KMS-11 (cell line): ENCODE measurements at regions not wholly inside any gene's neighbourhood (a gene's known extent, or its start where the extent isn't known, plus 50 kb on each side); places are given as distances from the start of the nearest gene placed in this dataset.

ENCODE experiments used
- H2AFZ ChIP-seq: fragments of 200-600 bp; sonication (generic); 2 replicates; pipeline ENCODE4 v1.6.1; 2016; ENCODE audit warnings: antibody characterized with exemption, mixed run types, low read depth
- H3K27ac ChIP-seq: fragments of 200-600 bp; sonication (generic); 2 replicates; pipeline ENCODE4 v1.6.1; 2016; ENCODE audit warnings: mild to moderate bottlenecking, mixed run types
- H3K27me3 ChIP-seq: fragments of 200-600 bp; sonication (generic); 2 replicates; pipeline ENCODE4 v1.6.1; 2017; ENCODE audit warnings: mild to moderate bottlenecking, low read depth, mixed run types, moderate library complexity; ENCODE audit not compliant: insufficient read depth
- H3K36me3 ChIP-seq: fragments of 200-600 bp; sonication (generic); 2 replicates; pipeline ENCODE4 v1.6.1; 2017; ENCODE audit warnings: mild to moderate bottlenecking, mixed run types; ENCODE audit not compliant: insufficient read depth
- H3K4me1 ChIP-seq: fragments of 200-600 bp; sonication (generic); 2 replicates; pipeline ENCODE4 v1.6.1; 2016; ENCODE audit warnings: mild to moderate bottlenecking, low read depth, mixed run types; ENCODE audit not compliant: poor library complexity, severe bottlenecking
- H3K4me2 ChIP-seq: fragments of 200-600 bp; sonication (generic); 2 replicates; pipeline ENCODE4 v1.7.0; 2016; ENCODE audit warnings: mild to moderate bottlenecking, mixed run types
- H3K4me3 ChIP-seq: fragments of 200-600 bp; sonication (generic); IDR thresholded peaks from 2 replicates; pipeline ENCODE4 v1.6.1; 2017; ENCODE audit warnings: low read depth, low read length, mixed read lengths; ENCODE audit not compliant: insufficient read depth
- H3K79me2 ChIP-seq: fragments of 200-600 bp; sonication (generic); 2 replicates; pipeline ENCODE4 v1.6.1; 2016; ENCODE audit warnings: low read depth, mixed run types; ENCODE audit not compliant: insufficient read depth
- H3K9ac ChIP-seq: fragments of 200-600 bp; sonication (generic); 2 replicates; pipeline ENCODE4 v1.6.1; 2016; ENCODE audit warnings: mild to moderate bottlenecking, mixed run types
- H4K20me1 ChIP-seq: fragments of 200-600 bp; sonication (generic); 2 replicates; pipeline ENCODE4 v1.6.1; 2016; ENCODE audit warnings: mild to moderate bottlenecking, mixed run types; ENCODE audit not compliant: insufficient read depth
- TF ChIP-seq, protein P1 (sequence below): fragments of 200-600 bp; sonication (generic); conservative IDR thresholded peaks from 2 replicates; pipeline ENCODE4 v1.6.1; 2017; ENCODE audit warnings: low read depth, mild to moderate bottlenecking, antibody characterized with exemption, low read length, moderate library complexity, mixed read lengths

DNA sequence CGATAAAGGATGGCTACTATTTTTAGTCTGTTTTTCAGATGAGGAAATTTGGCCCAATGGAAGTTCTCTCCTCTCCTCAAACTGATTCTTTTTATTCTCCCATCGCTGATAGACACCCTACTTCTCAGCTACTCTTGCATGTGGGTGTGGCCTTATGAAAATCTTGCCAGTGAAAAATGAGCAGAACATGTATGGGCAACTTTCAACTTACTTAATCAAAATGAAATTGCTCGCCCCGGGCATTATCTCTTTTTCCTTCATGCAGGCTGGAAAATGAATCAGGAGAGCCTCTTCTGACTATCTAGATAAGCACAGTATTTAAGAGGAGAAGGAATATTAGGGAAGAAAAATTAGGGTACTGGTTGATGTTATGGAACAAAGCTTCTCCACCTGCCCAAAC lies 2354.7 kb upstream of the RAG2 start:
- no peak overlapping the region for H3K4me3 ChIP-seq
- TF ChIP-seq, protein P1, sequence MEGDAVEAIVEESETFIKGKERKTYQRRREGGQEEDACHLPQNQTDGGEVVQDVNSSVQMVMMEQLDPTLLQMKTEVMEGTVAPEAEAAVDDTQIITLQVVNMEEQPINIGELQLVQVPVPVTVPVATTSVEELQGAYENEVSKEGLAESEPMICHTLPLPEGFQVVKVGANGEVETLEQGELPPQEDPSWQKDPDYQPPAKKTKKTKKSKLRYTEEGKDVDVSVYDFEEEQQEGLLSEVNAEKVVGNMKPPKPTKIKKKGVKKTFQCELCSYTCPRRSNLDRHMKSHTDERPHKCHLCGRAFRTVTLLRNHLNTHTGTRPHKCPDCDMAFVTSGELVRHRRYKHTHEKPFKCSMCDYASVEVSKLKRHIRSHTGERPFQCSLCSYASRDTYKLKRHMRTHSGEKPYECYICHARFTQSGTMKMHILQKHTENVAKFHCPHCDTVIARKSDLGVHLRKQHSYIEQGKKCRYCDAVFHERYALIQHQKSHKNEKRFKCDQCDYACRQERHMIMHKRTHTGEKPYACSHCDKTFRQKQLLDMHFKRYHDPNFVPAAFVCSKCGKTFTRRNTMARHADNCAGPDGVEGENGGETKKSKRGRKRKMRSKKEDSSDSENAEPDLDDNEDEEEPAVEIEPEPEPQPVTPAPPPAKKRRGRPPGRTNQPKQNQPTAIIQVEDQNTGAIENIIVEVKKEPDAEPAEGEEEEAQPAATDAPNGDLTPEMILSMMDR: no peak
- H3K79me2 ChIP-seq: no peaks in the 10 kb centered on the region
- H2AFZ ChIP-seq: no peak overlapping the region
- H3K27me3 ChIP-seq: no peaks in the 10 kb centered on the region
- no peak overlapping the region for H3K4me2 ChIP-seq
- no peaks in the 10 kb centered on the region for H3K4me1 ChIP-seq
- H3K9ac ChIP-seq: no peak overlapping the region
- no peaks in the 10 kb centered on the region for H3K36me3 ChIP-seq
- H3K27ac ChIP-seq: no peak overlapping the region
- H4K20me1 ChIP-seq: no peaks in the 10 kb centered on the region

- Histone ChIP-seq H4K20me1 (no peaks in the 10 kb centered on the region), H3K36me3 (no peaks in the 10 kb centered on the region), H3K79me2 (no peaks in the 10 kb centered on the region), H3K9ac (no peak overlapping the region), H3K27me3 (no peaks in the 10 kb centered on the region), H3K4me2 (no peak overlapping the region), H2AFZ (no peak overlapping the region), H3K27ac (no peak overlapping the region), H3K4me3 (no peak overlapping the region), H3K4me1 (no peaks in the 10 kb centered on the region)
- TF ChIP-seq, protein P1: no peak
Observed at GRCh38 chr11:38950867-38951266, 2352.8 kb upstream of the RAG2 start.

- H3K9ac ChIP-seq: no peak overlapping the region
- no peak overlapping the region for H3K4me2 ChIP-seq
- H4K20me1 ChIP-seq: no peaks in the 10 kb centered on the region
- no peak overlapping the region for H2AFZ ChIP-seq
- no peaks in the 10 kb centered on the region for H3K36me3 ChIP-seq
- H3K79me2 ChIP-seq: no peaks in the 10 kb centered on the region
- no peaks in the 10 kb centered on the region for H3K27me3 ChIP-seq
- no peak overlapping the region for H3K27ac ChIP-seq
- no peaks in the 10 kb centered on the region for H3K4me1 ChIP-seq
- TF ChIP-seq, protein P1: no peak
- H3K4me3 ChIP-seq: no peak overlapping the region
Observed at GRCh38 chr11:38948392-38948791, 2350.4 kb upstream of the RAG2 start.

GRCh38 chr11:38937709-38938108 lies 2339.7 kb upstream of the RAG2 start:
- no peak overlapping the region for H3K9ac ChIP-seq
- TF ChIP-seq, protein P1: no peak
- H2AFZ ChIP-seq: no peak overlapping the region

DNA sequence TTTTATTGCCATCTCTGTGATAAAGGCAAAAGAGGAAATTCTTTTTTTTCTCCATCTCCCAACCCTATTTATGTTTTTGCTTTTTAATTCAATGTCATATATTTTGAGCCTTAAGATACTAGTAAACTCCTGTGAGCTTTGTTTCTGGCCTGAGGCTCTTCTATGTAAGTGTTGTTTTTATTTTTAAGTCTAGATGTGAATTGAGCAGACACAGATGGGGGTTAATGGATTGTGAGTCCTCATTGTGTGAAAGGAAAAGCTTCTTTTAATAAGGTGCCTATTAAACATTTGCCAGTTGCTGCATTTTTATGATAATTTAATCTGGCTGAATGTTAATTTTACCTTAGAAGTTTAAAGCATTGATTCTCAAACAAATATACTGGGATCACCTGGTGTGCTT lies 2337.9 kb upstream of the RAG2 start:
- Histone ChIP-seq H2AFZ (no peak overlapping the region), H3K79me2 (no peaks in the 10 kb centered on the region), H4K20me1 (no peaks in the 10 kb centered on the region), H3K9ac (no peak overlapping the region), H3K27me3 (no peaks in the 10 kb centered on the region), H3K4me3 (no peak overlapping the region), H3K4me2 (no peak overlapping the region), H3K36me3 (no peaks in the 10 kb centered on the region), H3K27ac (no peak overlapping the region), H3K4me1 (no peaks in the 10 kb centered on the region)
- TF ChIP-seq, protein P1: no peak

More at GRCh38 chr11:38937709-38938108, 2339.7 kb upstream of the RAG2 start:
- H3K4me3 ChIP-seq: no peak overlapping the region
- H4K20me1 ChIP-seq: no peaks in the 10 kb centered on the region
- H3K27ac ChIP-seq: no peak overlapping the region
- no peak overlapping the region for H3K4me2 ChIP-seq
- no peaks in the 10 kb centered on the region for H3K36me3 ChIP-seq
- no peaks in the 10 kb centered on the region for H3K4me1 ChIP-seq
- no peaks in the 10 kb centered on the region for H3K27me3 ChIP-seq
- H3K79me2 ChIP-seq: no peaks in the 10 kb centered on the region
